Ovary (tissue), 3 donors: ENCODE measurements at regions not wholly inside any gene's neighbourhood (a gene's known extent, or its start where the extent isn't known, plus 50 kb on each side); places are given as distances from the start of the nearest gene placed in this dataset.
A peak's percentile ranks its signal among the peaks of the same experiment; 100 is the strongest.

Experiments used
- CTCF ChIP-seq, 3 donors: fragments of 450-650 bp in 2 of 3; fragments of 200-600 bp in 1 of 3; IDR thresholded peaks; one replicate each; pipeline versions ENCODE4 v1.5.1 to v1.8.0; 2016 to 2022; ENCODE audit warnings: antibody characterized with exemption in 3 of 3, mild to moderate bottlenecking in 1 of 3
- EP300 ChIP-seq: sonication (generic); formaldehyde crosslinking; IDR thresholded peaks from one replicate; pipeline ENCODE4 v1.6.1; 2017; ENCODE audit warnings: antibody characterized with exemption
- POLR2A ChIP-seq: fragments of 450-650 bp; IDR thresholded peaks from one replicate; pipeline ENCODE4 v1.6.1; 2017; ENCODE audit warnings: antibody characterized with exemption, mild to moderate bottlenecking, moderate library complexity
- donor health status: DM: no; HTN: no; CAD: no.

- TF ChIP-seq POLR2A: no peak
- TF ChIP-seq CTCF (IDR thresholded peaks at IDR 0.05): peak in 1 of 3 donors; percentile 16
- no peak for TF ChIP-seq EP300
Observed at GRCh38 chr10:23530079-23530478, 91.2 kb downstream of the OTUD1 start.
